Epithelial cell of esophagus (primary cell): ENCODE measurements at regions not wholly inside any gene's neighbourhood (a gene's known extent, or its start where the extent isn't known, plus 50 kb on each side); places are given as distances from the start of the nearest gene placed in this dataset.

Source experiments
- DNase-seq: peaks from one replicate; pipeline ENCODE4 v3.0.0; 2010; ENCODE audit warnings: low read depth
- H3K4me3 ChIP-seq: 2 replicates; pipeline ENCODE4 v1.5.1; 2011; ENCODE audit warnings: mild to moderate bottlenecking, low read length, control low read depth
- TF ChIP-seq, protein P1 (sequence below): IDR thresholded peaks from 2 replicates; pipeline ENCODE4 v1.5.1; 2011; ENCODE audit warnings: low read depth, mild to moderate bottlenecking, low read length, control low read depth, inconsistent platforms; ENCODE audit not compliant: insufficient read depth; ENCODE audit errors: missing control alignments

DNA sequence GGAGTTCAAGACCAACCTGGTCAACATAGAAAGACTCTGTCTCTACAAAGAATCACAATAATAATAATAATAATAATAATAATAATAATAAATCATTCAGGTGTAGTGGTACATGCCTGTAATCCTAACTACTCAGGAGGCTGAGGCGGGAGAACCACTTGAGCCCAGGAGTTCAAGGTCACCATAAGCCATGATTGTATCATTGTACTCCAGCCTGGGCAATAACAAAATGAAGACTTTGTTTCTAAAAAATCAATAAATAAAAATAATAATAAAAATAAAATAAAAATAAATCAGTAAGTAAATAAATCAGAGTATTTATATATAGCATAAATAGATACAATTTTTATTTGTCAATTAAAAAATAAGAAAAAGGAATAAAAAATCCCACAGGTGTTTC, 1636.4 kb downstream of the SLITRK1 start:
- TF ChIP-seq, protein P1, sequence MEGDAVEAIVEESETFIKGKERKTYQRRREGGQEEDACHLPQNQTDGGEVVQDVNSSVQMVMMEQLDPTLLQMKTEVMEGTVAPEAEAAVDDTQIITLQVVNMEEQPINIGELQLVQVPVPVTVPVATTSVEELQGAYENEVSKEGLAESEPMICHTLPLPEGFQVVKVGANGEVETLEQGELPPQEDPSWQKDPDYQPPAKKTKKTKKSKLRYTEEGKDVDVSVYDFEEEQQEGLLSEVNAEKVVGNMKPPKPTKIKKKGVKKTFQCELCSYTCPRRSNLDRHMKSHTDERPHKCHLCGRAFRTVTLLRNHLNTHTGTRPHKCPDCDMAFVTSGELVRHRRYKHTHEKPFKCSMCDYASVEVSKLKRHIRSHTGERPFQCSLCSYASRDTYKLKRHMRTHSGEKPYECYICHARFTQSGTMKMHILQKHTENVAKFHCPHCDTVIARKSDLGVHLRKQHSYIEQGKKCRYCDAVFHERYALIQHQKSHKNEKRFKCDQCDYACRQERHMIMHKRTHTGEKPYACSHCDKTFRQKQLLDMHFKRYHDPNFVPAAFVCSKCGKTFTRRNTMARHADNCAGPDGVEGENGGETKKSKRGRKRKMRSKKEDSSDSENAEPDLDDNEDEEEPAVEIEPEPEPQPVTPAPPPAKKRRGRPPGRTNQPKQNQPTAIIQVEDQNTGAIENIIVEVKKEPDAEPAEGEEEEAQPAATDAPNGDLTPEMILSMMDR, result no peak
- H3K4me3 ChIP-seq, result no peak overlapping the region
- no peak for DNase-seq

DNA sequence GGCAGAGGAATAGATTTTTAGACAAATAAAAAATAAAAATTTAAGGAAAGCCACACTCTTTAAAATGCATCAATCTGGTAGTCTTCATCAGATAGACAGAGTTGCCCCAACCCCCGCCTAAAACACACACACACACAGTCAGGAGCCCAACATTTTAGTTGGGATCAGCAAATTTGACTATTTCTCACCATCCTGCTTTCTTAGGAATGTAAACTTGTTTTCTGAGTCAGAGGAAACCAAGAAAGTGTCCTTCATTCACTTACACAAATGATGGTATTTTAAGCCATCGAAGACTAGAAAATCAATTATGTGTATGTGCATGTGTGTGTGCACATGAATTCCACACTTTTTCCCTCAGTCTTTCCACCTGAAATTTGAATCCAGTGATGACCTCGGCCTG, 1657.5 kb downstream of the SLITRK1 start:
- DNase-seq, result no peak
- no peak overlapping the region for H3K4me3 ChIP-seq
- TF ChIP-seq, protein P1, result no peak

DNA sequence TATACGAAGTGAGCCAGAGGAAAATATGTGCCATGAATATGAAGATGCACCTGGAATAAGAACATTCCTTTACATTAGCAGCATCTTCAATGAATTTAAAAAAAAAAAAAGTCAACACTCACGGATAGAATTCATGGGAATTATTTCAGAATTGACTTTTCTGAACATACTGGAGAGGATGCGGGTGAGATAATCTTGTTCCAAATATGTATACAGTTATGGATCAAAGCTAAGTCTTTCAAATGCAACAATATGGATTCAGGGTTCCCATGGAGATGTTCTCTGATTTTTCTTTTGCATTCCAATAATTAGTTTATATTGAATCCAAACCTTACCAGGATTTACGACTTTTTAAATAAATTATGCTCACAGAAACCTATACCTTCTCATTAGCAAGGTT, 1660.7 kb downstream of the SLITRK1 start:
- DNase-seq, result no peak
- H3K4me3 ChIP-seq, result no peak overlapping the region
- TF ChIP-seq, protein P1, result no peak

DNA sequence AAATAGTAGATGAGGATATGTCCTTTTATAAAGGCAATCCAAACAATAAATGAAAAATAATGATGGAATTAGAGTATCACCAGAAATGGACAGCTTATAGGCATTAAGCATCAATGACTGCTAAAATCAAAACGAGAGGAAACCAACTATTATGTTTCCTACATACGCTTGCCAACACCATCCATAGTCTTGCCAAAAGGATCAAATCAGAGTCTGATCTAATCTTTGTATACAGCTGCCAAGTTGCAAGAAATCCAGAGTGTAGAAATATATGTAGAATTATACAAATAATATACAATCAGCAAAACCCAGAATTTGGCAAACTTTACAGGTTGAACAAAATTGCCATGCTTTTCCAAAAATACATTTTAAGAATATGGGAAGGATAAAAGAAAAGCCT, 1661.6 kb downstream of the SLITRK1 start:
- TF ChIP-seq, protein P1, result no peak
- no peak overlapping the region for H3K4me3 ChIP-seq
- DNase-seq, result no peak

DNA sequence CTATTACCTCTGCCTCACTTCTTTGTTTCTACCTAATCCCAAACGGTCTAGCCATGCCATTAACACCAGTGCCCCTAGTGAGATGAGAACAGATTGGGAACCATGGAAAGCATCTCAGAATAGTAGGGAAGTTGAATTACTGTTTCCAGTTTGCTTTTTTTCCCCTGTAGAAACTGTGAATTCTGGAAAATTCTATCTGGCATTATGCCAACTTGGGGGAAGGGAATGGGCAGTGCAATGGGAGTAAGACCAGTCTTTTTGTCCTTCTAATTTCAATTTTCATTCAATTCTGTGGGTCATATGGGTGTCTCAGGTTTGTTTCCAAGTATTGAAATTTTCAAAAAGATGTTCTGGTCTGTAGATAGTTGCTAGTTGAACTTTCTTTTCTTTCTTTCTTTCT, 1666.1 kb downstream of the SLITRK1 start:
- no peak overlapping the region for H3K4me3 ChIP-seq
- TF ChIP-seq, protein P1, result no peak
- no peak for DNase-seq

DNA sequence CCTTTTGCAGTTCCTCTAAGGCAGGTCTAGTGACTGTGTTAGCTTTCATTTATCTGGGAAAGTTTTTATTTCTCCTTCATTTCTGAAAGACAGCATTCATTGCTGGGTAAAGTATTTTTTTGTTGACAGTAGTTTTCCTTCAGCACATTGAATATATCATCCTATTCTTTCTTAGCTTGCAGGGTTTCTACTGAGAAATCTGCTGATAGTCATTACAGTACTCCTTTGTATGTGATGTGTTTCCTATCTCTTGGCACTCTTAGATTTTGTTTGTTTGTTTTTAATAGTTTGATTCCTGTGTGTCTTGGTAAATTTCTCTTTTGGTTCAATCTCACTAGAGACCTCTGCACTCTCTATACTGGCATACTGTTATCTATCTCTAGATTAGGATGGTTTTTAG, 1667.9 kb downstream of the SLITRK1 start:
- TF ChIP-seq, protein P1, result no peak
- no peak overlapping the region for H3K4me3 ChIP-seq
- DNase-seq, result no peak

DNA sequence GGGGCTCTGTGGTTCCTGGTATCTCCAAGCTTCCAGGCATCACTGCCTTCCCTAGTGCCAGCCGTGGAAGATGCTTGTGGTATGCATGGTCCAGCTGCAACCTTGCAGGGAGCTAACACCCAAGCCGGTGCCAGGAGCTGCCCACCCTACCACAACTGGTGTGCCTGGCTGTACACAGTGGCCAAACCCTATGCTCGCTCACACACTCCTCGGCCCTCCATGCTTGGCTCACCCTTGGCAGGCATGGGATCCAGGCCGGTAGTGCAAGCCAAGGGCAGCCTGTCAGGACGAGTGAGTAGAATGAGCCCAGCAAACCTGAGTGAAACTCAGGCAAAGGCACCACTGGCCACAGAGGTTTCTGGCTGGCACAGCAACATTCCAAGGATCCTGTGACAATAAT, 1676.0 kb downstream of the SLITRK1 start:
- no peak for DNase-seq
- TF ChIP-seq, protein P1, result no peak
- H3K4me3 ChIP-seq, result no peak overlapping the region
